Endothelial cell of hepatic sinusoid (primary cell): ENCODE measurements at regions not wholly inside any gene's neighbourhood (a gene's known extent, or its start where the extent isn't known, plus 50 kb on each side); places are given as distances from the start of the nearest gene placed in this dataset.

Experiments used
- in situ Hi-C: cut with HindIII; loops from 2 replicates; pipeline ENCODE4 v1.10.0; 2017; ENCODE audit warnings: low sequenced_read_pairs

GRCh38 chr5:126348855-126349635 is 74.2 kb upstream of the GRAMD2B start:
- in situ Hi-C loops = loop anchor here (10.0 kb wide), 1 partner anchor 246 kb away; the partner anchor contains the start of gene ALDH7A1

GRCh38 chr5:126351153-126351552 is 72.1 kb upstream of the GRAMD2B start:
- in situ Hi-C loops = loop anchor here (5.0 kb wide), 2 partner anchors 71 to 191 kb away; partner anchors contain the start of gene GRAMD2B

- in situ Hi-C loops = loop anchor here (5.0 kb wide), 2 partner anchors 68 to 188 kb away; partner anchors contain the start of gene GRAMD2B
Observed at GRCh38 chr5:126354012-126354857, 69.0 kb upstream of the GRAMD2B start.

- in situ Hi-C loops = loop anchor here (5.0 kb wide), 3 partner anchors 67 to 187 kb away; partner anchors contain the start of gene GRAMD2B
Observed at GRCh38 chr5:126354858-126355731, 68.1 kb upstream of the GRAMD2B start.

GRCh38 chr5:126355940-126356339 is 67.3 kb upstream of the GRAMD2B start:
- in situ Hi-C loops = loop anchor here (5.0 kb wide), 1 partner anchor 106 kb away; no protein-coding TSS in a partner anchor

GRCh38 chr5:126357585-126358342 is 65.4 kb upstream of the GRAMD2B start:
- in situ Hi-C loops = loop anchor here (5.0 kb wide), 1 partner anchor 105 kb away; no protein-coding TSS in a partner anchor

GRCh38 chr5:126358525-126358924 is 64.7 kb upstream of the GRAMD2B start:
- in situ Hi-C loops = loop anchor here (5.0 kb wide), 1 partner anchor 104 kb away; no protein-coding TSS in a partner anchor

- in situ Hi-C loops = loop anchor here (5.0 kb wide), 1 partner anchor 102 kb away; no protein-coding TSS in a partner anchor
Observed at GRCh38 chr5:126359884-126360283, 63.3 kb upstream of the GRAMD2B start.

- in situ Hi-C loops = no loop called here
Observed at GRCh38 chr5:126360467-126360866, 62.7 kb upstream of the GRAMD2B start.

- in situ Hi-C loops = no loop called here
Observed at GRCh38 chr5:126363658-126364057, 59.6 kb upstream of the GRAMD2B start.

- in situ Hi-C loops = no loop called here
Observed at GRCh38 chr5:126364206-126364902, 58.9 kb upstream of the GRAMD2B start.

- in situ Hi-C loops = no loop called here
Observed at GRCh38 chr5:126365446-126366198, 57.6 kb upstream of the GRAMD2B start.

- in situ Hi-C loops = no loop called here
Observed at GRCh38 chr5:126366199-126366560, 57.0 kb upstream of the GRAMD2B start.

- in situ Hi-C loops = no loop called here
Observed at GRCh38 chr5:126368239-126368812, 54.9 kb upstream of the GRAMD2B start.

- in situ Hi-C loops = no loop called here
Observed at GRCh38 chr5:126369083-126369482, 54.1 kb upstream of the GRAMD2B start.

- in situ Hi-C loops = no loop called here
Observed at GRCh38 chr5:126369995-126370731, 53.0 kb upstream of the GRAMD2B start.
